ENCODE measurements at regions not wholly inside any gene's neighbourhood (a gene's known extent, or its start where the extent isn't known, plus 50 kb on each side); places are given as distances from the start of the nearest gene placed in this dataset.

DNA sequence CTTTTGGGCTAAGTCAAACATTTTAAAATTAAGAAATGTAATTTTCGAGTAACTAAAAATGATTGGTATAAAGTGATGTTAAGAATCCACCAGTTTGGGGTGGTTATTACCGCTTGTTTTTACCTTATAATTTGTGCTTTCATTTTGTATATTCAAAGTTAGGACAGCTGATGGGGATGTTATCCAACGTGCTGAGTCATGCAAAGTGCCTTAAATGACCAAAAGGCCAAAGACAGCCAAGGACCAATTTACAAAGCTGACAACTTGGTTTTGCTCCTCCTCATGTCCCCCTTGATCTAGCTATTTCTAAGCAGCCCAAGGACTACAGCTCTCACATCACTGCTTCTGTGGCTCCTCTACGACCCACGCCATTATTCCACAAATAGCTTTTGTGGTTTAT lies 181.4 kb upstream of the PCDH7 start:
- Histone ChIP-seq H3K27me3 (ENCODE audit: control insufficient read depth, insufficient read depth, low read length) (no peaks in the 10 kb centered on the region), H3K4me3 (ENCODE audit: low read depth, low read length) (no peak overlapping the region), H3K36me3 (ENCODE audit: control insufficient read depth, insufficient read depth, low read length) (no peaks in the 10 kb centered on the region)
- no peak for DNase-seq (ENCODE audit: low read depth)
- TF ChIP-seq, protein P1, sequence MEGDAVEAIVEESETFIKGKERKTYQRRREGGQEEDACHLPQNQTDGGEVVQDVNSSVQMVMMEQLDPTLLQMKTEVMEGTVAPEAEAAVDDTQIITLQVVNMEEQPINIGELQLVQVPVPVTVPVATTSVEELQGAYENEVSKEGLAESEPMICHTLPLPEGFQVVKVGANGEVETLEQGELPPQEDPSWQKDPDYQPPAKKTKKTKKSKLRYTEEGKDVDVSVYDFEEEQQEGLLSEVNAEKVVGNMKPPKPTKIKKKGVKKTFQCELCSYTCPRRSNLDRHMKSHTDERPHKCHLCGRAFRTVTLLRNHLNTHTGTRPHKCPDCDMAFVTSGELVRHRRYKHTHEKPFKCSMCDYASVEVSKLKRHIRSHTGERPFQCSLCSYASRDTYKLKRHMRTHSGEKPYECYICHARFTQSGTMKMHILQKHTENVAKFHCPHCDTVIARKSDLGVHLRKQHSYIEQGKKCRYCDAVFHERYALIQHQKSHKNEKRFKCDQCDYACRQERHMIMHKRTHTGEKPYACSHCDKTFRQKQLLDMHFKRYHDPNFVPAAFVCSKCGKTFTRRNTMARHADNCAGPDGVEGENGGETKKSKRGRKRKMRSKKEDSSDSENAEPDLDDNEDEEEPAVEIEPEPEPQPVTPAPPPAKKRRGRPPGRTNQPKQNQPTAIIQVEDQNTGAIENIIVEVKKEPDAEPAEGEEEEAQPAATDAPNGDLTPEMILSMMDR (IDR thresholded peaks at IDR 0.05; ENCODE audit: insufficient read depth, low read length, poor library complexity, severe bottlenecking) = no peak

DNA sequence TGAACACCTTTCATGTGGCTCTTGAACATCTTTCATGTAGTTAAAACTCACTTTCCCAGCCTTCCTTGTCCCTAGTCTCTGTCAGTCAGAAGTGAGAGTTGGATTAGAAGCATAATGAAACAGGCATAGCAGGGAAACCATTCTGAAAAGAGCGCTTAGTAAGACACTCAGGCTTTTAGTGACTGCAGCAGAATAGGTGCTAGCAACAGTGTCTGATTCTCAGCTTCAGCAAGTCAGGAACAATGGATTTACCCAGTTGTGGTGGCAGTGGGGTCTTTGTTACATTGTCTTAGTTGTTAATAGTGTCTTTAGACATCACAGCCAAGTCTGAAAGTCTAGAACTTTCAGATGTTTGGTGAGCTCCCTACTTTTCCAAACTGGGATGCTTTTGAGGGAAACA lies 177.1 kb upstream of the PCDH7 start:
- no peaks in the 10 kb centered on the region for H3K27me3 ChIP-seq (ENCODE audit: control insufficient read depth, insufficient read depth, low read length)
- H3K4me3 ChIP-seq (ENCODE audit: low read depth, low read length) = no peak overlapping the region
- no peak for DNase-seq (ENCODE audit: low read depth)
- TF ChIP-seq, protein P1 (IDR thresholded peaks at IDR 0.05; ENCODE audit: insufficient read depth, low read length, poor library complexity, severe bottlenecking) = no peak
- H3K36me3 ChIP-seq (ENCODE audit: control insufficient read depth, insufficient read depth, low read length) = no peaks in the 10 kb centered on the region

DNA sequence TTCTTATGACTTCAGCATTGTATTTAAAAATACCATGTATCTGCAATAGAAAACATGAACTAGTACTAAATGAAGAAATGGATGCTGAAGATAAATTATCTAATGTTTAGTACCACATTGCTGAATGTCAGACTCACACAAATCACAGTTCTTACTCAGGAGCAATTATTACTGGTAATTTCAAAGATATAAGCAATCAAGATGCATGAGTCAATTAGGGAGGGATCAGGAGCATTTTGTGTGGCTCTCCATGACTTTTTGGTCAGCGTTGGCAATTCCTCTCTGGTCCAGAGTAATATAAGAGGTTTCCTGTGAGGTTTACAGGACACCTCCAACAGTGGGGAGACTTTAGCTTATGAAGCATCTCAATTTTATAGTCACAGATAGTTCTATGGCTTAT lies 167.0 kb upstream of the PCDH7 start:
- H3K27me3 ChIP-seq (ENCODE audit: control insufficient read depth, insufficient read depth, low read length) = no peaks in the 10 kb centered on the region
- no peak for DNase-seq (ENCODE audit: low read depth)
- H3K36me3 ChIP-seq (ENCODE audit: control insufficient read depth, insufficient read depth, low read length) = no peaks in the 10 kb centered on the region
- TF ChIP-seq, protein P1 (IDR thresholded peaks at IDR 0.05; ENCODE audit: insufficient read depth, low read length, poor library complexity, severe bottlenecking) = no peak
- no peak overlapping the region for H3K4me3 ChIP-seq (ENCODE audit: low read depth, low read length)

DNA sequence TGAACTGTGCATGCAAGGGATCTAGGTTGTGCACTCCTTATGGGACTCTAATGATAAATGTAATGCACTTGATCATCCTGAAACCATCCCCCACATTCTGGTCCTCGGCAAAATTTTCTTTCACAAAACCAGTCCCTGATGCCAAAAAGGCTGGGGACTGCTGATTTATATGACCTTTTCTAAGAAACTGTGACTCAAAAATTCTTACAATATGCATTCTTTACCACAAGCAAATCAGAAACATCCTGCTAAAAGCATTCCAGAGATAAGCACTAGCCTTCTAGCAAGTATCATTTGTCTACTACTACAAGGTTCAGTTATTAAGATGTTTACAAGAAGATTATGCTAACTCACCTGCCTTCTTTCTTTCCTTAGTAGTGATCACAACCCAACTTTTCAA lies 166.5 kb upstream of the PCDH7 start:
- TF ChIP-seq, protein P1 (IDR thresholded peaks at IDR 0.05; ENCODE audit: insufficient read depth, low read length, poor library complexity, severe bottlenecking) = no peak
- no peak for DNase-seq (ENCODE audit: low read depth)
- Histone ChIP-seq H3K4me3 (ENCODE audit: low read depth, low read length) (no peak overlapping the region), H3K36me3 (ENCODE audit: control insufficient read depth, insufficient read depth, low read length) (no peaks in the 10 kb centered on the region), H3K27me3 (ENCODE audit: control insufficient read depth, insufficient read depth, low read length) (no peaks in the 10 kb centered on the region)

DNA sequence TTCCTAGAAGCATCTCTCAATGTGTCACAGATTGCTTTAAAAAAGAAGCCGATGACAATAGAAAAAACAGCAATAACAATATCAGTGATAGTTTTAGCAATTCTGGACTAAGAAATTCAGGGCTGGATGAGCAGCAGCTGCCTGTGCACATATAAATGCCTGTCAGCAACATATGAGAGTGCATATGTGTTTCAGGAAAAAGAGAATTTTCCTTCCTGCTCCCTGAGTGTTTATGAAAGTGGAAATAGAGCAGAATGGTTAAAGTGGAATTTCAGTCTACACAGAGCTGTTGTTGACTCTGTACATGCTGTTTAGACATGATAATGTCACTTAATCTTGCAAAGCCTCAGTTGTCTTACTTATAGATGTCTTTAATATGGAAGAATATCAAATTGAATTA lies 164.4 kb upstream of the PCDH7 start:
- TF ChIP-seq, protein P1 (IDR thresholded peaks at IDR 0.05; ENCODE audit: insufficient read depth, low read length, poor library complexity, severe bottlenecking) = no peak
- no peak for DNase-seq (ENCODE audit: low read depth)
- no peaks in the 10 kb centered on the region for H3K36me3 ChIP-seq (ENCODE audit: control insufficient read depth, insufficient read depth, low read length)
- H3K27me3 ChIP-seq (ENCODE audit: control insufficient read depth, insufficient read depth, low read length) = no peaks in the 10 kb centered on the region
- H3K4me3 ChIP-seq (ENCODE audit: low read depth, low read length) = no peak overlapping the region

DNA sequence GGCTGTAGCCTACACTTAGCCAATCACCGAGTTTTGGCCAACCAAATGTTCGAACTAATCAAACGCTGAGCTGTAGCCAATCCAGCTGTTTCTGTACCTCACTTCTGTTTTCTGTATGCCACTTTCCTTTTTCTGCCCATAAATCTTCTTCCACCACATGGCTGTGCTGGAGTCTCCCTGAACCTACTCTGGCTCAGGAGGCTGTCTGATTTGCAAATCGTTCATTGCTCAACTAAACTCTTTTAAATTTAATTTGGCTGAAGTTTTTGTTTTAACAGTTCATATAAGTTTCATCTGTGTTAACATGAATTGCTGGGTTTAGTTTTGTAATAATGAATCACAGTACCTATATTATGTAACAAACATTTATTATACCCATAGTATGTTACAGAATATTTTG lies 160.7 kb upstream of the PCDH7 start:
- Histone ChIP-seq H3K36me3 (ENCODE audit: control insufficient read depth, insufficient read depth, low read length) (no peaks in the 10 kb centered on the region), H3K27me3 (ENCODE audit: control insufficient read depth, insufficient read depth, low read length) (no peaks in the 10 kb centered on the region), H3K4me3 (ENCODE audit: low read depth, low read length) (no peak overlapping the region)
- TF ChIP-seq, protein P1 (IDR thresholded peaks at IDR 0.05; ENCODE audit: insufficient read depth, low read length, poor library complexity, severe bottlenecking) = no peak
- no peak for DNase-seq (ENCODE audit: low read depth)
